ENCODE measurements at regions not wholly inside any gene's neighbourhood (a gene's known extent, or its start where the extent isn't known, plus 50 kb on each side); places are given as distances from the start of the nearest gene placed in this dataset.

- no peak overlapping the region for H2AFZ ChIP-seq (ENCODE audit: low read depth)
- no peak overlapping the region for H3K27ac ChIP-seq (ENCODE audit: low read depth in 2 of 2, low read length in 1 of 2)
- H3K4me1 ChIP-seq (ENCODE audit: control insufficient read depth in 1 of 2, insufficient read depth in 2 of 2, low read depth in 1 of 2, low read length in 1 of 2) = no peaks in the 10 kb centered on the region; a peak in 1 of 4 replicates
- H3K9ac ChIP-seq = no peak overlapping the region
- no peak overlapping the region for H3K4me3 ChIP-seq (ENCODE audit: low read depth in 2 of 2, low read length in 1 of 2)
- ChIA-PET CTCF (no interaction called here), POLR2A (no interaction called here)
- no peak overlapping the region for H3K4me2 ChIP-seq
- no peaks in the 10 kb centered on the region for H4K20me1 ChIP-seq (ENCODE audit: insufficient read depth)
- DNase-seq = no peak
- H3K79me2 ChIP-seq (ENCODE audit: insufficient read depth) = no peaks in the 10 kb centered on the region
- no peaks in the 10 kb centered on the region for H3K9me3 ChIP-seq
- H3F3A ChIP-seq (replicated peaks; ENCODE audit: insufficient read depth) = no peaks in the 10 kb centered on the region
- TF ChIP-seq MAX (IDR thresholded peaks at IDR 0.05; ENCODE audit: low read depth) (no peak), GABPA (IDR thresholded peaks at IDR 0.05; ENCODE audit: low read depth) (no peak), REST (IDR thresholded peaks at IDR 0.05; ENCODE audit: low read depth, low read length) (no peak), MXI1 (IDR thresholded peaks at IDR 0.05; ENCODE audit: low read depth, low read length) (no peak), CTCF (IDR thresholded peaks at IDR 0.05) (no peak), ELF1 (IDR thresholded peaks at IDR 0.05) (no peak), TCF12 (IDR thresholded peaks at IDR 0.05) (no peak), TEAD4 (IDR thresholded peaks at IDR 0.05; ENCODE audit: borderline replicate concordance, insufficient read depth) (no peak), IRF3 (IDR thresholded peaks at IDR 0.05; ENCODE audit: low read depth, low read length) (no peak), POLR2AphosphoS5 (IDR thresholded peaks at IDR 0.05; ENCODE audit: low read depth, low read length) (no peak), GATA2 (CRISPR knock-in tag; IDR thresholded peaks at IDR 0.05) (no peak), FOXM1 (IDR thresholded peaks at IDR 0.05; ENCODE audit: low read depth) (no peak), USF2 (IDR thresholded peaks at IDR 0.05; ENCODE audit: borderline replicate concordance, low read depth, low read length) (no peak), MEF2A (IDR thresholded peaks at IDR 0.05; ENCODE audit: borderline replicate concordance, low read depth) (no peak)
- WGBS (ENCODE audit: low lambda C conversion rate) = 21% methylated on average over 5 of the region's 6 CpGs
- no peaks in the 10 kb centered on the region for H3K9me2 ChIP-seq
- H3K27me3 ChIP-seq (ENCODE audit: insufficient read depth) = no peaks in the 10 kb centered on the region
- H3K36me3 ChIP-seq (replicated peaks in 1 of 2; ENCODE audit: control insufficient read depth in 1 of 2, insufficient read depth in 2 of 2, low read length in 1 of 2) = no peaks in the 10 kb centered on the region
Observed at GRCh38 chrX:20595928-20596575, 329.3 kb upstream of the RPS6KA3 start.
